AG09319 (cell line): ENCODE measurements at regions not wholly inside any gene's neighbourhood (a gene's known extent, or its start where the extent isn't known, plus 50 kb on each side); places are given as distances from the start of the nearest gene placed in this dataset.
"Not testable (repeated sequence)": the region's sequence is repeated elsewhere in the genome, so short reads cannot be mapped to it uniquely, and the experiment has no call there.

Experiments
- DNase-seq: peaks from one replicate; pipeline ENCODE4 v3.0.0-alpha.2; 2010; ENCODE audit warnings: low read depth; ENCODE audit errors: extremely low read depth
- TF ChIP-seq, protein P1 (sequence below): IDR thresholded peaks from 2 replicates; pipeline ENCODE4 v1.5.1; 2011; ENCODE audit warnings: low read depth, mild to moderate bottlenecking, inconsistent platforms, low read length, moderate library complexity

DNA sequence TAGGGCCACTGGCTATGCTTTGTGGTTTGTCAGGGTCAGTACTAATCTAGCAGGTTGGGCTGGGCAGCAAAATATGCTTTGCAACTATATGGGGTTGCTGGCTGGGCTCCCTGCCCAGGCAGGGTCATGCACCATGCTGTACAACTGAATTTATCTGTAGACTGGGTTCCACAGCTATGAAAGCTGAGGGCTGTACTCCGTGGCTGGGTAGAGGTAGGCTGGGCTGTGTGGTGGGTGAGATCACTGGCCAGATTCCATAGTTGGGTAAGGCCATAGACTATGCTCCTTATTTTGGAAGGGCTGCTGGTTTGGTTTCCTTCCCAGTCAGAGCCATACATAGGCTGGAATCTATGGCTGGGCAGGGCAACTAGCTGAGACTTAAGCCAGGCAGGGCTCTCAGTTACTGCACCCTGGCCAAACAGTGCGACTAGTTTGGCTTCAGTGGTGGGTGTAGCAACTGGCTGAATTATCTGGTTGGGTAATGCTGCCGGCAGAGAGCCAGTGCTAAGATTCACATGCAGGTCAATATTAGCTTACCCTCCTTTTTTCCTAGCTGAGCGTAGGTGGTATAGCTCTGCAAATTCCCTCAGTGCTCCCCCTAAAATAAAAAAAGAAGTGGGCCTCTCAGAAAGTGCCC, 769.1 kb upstream of the CDH8 start:
- DNase-seq, result no peak
- TF ChIP-seq, protein P1, sequence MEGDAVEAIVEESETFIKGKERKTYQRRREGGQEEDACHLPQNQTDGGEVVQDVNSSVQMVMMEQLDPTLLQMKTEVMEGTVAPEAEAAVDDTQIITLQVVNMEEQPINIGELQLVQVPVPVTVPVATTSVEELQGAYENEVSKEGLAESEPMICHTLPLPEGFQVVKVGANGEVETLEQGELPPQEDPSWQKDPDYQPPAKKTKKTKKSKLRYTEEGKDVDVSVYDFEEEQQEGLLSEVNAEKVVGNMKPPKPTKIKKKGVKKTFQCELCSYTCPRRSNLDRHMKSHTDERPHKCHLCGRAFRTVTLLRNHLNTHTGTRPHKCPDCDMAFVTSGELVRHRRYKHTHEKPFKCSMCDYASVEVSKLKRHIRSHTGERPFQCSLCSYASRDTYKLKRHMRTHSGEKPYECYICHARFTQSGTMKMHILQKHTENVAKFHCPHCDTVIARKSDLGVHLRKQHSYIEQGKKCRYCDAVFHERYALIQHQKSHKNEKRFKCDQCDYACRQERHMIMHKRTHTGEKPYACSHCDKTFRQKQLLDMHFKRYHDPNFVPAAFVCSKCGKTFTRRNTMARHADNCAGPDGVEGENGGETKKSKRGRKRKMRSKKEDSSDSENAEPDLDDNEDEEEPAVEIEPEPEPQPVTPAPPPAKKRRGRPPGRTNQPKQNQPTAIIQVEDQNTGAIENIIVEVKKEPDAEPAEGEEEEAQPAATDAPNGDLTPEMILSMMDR, result no peak

DNA sequence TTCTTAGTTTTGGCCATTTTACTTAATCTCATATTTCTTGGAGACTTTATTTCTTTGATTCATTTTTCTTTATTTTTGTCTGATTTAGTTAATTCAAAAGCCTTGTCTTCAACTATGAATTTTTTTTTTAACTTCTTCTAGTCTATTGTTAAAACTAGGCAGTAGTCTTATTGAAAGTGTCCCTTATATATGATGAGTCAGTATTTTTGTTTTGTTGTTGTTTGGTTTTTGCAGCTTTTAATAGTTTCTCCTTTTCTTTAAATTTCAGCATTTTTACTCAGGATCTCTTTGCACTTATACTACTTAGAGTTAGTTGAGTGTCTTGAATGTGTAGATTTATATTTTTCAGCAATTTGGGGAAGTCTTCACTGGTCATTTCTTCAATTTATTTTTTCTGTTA, 758.5 kb upstream of the CDH8 start:
- TF ChIP-seq, protein P1, result no peak
- DNase-seq, result no peak

DNA sequence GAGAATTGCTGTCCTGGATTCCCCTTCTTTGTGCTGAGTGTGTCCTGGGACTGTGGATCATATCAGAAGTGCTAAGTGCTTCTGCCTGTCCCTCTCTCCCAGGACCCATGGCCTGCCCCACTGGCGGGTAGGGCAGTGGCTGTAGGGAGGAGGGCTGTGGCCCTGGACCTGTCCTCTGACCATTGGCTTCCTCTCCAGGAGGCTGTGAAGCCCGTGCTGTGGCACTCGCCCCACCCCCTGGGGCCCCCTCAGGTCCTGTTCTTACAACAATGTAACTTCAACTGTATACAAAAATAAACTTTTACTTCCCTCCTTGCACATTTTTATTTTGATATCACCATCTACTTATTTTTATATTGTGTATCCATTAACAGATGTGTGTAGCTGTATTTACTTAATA, 743.8 kb upstream of the CDH8 start:
- not testable (repeated sequence) for DNase-seq

DNA sequence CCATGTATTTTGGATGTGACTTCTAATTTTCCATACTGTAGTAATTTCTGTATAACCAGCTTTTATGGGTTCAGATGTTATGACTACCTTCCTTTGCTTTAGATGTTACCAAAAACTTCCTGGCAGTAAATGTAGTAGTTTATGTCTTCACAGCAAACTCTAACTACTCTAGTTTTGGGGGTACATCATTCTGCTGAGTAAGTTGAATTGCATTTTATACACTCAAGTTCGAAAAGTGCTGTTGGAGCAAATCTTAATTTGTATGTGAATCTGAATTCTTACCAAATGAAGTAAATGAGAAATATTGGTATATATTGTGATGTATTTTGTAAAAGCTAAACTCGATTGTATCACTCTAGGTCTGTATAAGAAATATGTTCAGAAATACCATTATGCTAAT, 728.3 kb upstream of the CDH8 start:
- TF ChIP-seq, protein P1, result no peak
- DNase-seq, result no peak

DNA sequence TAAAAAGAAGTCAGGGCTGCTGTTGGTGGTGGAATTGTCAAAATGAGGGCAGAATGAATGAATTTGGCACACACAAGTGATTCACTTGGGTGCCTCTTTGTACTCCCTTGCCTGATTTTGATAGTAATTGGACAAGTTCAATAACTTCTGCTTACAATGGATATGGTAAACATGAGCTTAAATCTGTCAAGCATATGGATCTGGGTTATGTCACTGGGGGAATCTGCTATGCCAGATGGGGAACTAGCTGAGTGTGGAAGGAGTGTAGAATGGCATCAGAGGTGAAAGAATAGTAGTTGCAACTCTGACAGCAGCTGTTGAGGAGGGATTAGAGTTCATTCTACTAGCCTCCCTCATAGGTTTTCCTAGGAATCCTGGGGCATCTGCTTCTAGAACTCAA, 724.2 kb upstream of the CDH8 start:
- DNase-seq, result no peak
- TF ChIP-seq, protein P1, result no peak

DNA sequence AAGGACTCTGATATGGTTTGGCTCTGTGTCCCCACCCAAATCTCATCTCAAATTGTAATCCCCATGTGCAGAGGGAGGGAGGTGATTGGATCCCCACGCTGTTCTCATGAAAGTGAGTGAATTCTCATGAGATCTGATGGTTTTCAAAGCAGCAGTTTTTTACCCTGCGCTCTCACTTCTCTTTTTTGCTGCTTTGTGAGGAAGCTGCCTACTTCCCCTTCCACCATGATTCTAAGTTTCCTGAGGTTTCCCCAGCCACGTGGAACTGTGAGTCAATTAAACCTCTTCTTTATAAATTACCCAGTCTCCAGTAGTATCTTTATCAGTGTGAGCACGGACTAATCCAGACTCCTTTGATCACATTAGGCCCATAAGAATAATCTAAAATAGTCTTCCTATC, 719.7 kb upstream of the CDH8 start:
- no peak for DNase-seq

DNA sequence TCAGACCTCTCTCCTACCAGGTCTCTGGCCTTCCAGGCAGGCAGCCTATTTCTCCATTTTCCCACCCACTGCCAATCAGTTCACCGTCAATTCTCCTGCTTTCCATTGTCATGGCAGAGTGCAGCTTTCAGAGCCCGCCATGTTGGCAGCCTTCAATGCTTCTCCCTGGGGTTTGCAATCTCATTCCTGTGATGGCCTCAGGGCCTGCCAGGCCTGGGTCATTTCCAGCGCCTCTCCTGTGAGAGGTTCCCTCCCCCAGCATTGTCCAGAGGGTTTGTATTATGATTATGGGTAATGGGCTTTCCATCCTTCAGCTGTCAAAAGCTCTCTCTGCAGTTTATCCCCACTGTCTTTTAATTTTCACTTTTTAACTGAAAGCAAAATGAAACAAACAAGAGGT, 716.6 kb upstream of the CDH8 start:
- TF ChIP-seq, protein P1, result no peak
- DNase-seq, result no peak

More for the DNA sequence above, 719.7 kb upstream of the CDH8 start:
- TF ChIP-seq, protein P1, result no peak

DNA sequence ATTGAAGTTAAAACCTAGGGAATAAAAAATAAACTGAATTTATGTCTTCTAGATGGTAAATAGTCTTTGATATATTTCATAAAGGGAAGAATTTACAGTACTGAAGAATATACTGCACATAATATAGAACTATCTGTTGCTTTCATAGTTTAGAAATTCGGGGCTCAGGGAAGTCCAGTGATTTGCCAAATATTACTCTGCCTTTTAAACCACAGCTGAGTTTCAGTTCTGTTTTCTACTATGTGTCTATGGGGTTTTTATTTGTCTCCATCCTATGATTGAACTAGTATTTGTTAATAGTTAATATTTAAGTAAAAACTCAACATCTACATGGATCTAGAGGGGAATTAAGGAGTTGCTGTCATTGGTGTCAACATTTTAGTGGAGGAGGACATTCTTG, 715.0 kb upstream of the CDH8 start:
- no peak for DNase-seq
- TF ChIP-seq, protein P1, result no peak
